Erythroblast (primary cell): ENCODE measurements at regions not wholly inside any gene's neighbourhood (a gene's known extent, or its start where the extent isn't known, plus 50 kb on each side); places are given as distances from the start of the nearest gene placed in this dataset.
"Not testable (repeated sequence)": the region's sequence is repeated elsewhere in the genome, so short reads cannot be mapped to it uniquely, and the experiment has no call there.

ENCODE experiments used
- GATA1 ChIP-seq: IDR thresholded peaks from 2 replicates; pipeline ENCODE4 v1.6.1; 2011; ENCODE audit warnings: low read depth, mild to moderate bottlenecking, control low read depth, low read length, moderate library complexity
- POLR2A ChIP-seq: IDR thresholded peaks from 2 replicates; pipeline ENCODE4 v1.6.1; 2011; ENCODE audit warnings: mild to moderate bottlenecking, low read length

DNA sequence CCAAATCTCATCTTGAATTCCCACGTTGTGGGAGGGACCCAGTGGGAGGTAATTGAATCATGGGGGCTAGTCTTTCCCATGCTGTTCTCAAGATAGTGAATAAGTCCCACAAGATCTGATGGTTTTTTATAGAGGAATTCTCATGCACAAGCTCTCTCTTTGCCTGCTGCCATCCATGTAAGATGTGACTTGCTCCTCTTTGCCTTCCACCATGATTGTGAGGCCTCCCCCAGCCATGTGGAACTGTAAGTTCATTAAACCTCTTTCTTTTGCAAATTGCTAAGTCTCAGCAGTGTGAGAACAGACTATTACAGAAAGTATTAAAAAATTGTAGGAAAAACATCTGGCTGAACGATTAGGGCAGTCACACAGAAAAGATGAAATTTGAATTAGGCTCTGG is 921.8 kb downstream of the MCTP2 start:
- not testable (repeated sequence) for TF ChIP-seq POLR2A, GATA1
